HTR-8/SVneo (cell line): ENCODE measurements at regions not wholly inside any gene's neighbourhood (a gene's known extent, or its start where the extent isn't known, plus 50 kb on each side); places are given as distances from the start of the nearest gene placed in this dataset.

Experiments
- DNase-seq: peaks from one replicate; pipeline ENCODE4 v3.0.0; 2011; ENCODE audit warnings: low spot score, mixed read lengths; ENCODE audit not compliant: insufficient read length
- FAIRE-seq: peaks from 2 replicates; lab custom pipeline; 2011; peaks lifted over from hg19 to GRCh38; lab: Jason Lieb, UNC

DNA sequence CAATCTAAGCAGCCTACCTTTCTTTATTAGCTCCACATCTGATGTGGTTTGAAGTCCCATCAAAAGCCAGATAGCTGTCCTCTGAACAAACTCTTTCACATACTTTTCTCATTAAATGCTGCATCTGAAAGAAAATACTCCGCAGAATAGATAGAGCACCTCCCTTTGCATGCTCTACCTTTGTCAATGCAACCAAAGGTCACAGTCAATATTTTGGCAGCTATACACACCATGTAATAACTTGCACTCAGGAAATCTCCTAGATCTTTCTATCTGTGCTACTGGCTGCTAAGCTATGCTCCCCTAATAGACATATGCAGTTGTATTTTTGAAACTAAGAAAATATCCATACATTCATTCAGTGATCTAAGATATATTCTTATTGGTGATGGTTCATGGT lies 204.8 kb upstream of the ARRDC4 start:
- FAIRE-seq (no peak), DNase-seq (no peak)

DNA sequence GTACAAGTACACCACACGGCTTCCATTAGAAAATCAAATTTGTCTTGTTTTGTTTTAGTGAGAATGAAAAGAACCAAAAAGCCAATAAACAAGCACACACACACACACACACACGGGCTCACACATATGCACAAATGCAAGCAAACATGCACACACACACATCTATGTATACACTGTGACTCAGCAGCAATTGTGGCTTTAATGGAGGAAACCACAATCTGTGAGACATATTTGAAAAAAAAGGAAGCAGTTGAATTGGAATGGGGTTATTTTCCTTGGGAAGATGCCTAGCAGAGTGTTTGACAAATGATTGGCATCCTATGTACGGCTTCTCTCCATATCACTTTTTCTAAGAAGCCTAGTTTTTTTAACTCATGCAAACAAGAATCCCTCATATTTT lies 201.1 kb upstream of the ARRDC4 start:
- FAIRE-seq (no peak), DNase-seq (no peak)

DNA sequence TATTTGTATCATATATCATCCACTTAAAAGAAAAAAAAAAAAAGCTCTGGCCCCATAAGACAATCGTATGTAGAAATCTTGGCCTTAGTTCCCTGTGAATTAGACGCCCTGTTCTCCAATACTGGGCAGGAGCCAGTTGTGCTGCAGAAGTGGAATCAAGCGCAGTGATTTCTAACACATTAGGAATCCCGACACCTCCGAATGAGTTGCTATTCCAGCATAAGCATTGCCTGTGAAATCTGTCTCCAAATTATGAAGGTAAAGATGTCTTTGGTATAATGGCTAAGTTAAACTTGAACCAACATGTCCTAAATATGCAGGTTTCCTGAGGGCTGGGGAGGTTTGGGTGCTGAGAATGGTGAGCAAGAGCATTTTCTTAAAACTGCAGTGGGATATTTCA lies 199.4 kb upstream of the ARRDC4 start:
- FAIRE-seq (no peak), DNase-seq (no peak)

GRCh38 chr15:97783240-97783639 lies 177.3 kb upstream of the ARRDC4 start:
- FAIRE-seq (no peak), DNase-seq (no peak)

DNA sequence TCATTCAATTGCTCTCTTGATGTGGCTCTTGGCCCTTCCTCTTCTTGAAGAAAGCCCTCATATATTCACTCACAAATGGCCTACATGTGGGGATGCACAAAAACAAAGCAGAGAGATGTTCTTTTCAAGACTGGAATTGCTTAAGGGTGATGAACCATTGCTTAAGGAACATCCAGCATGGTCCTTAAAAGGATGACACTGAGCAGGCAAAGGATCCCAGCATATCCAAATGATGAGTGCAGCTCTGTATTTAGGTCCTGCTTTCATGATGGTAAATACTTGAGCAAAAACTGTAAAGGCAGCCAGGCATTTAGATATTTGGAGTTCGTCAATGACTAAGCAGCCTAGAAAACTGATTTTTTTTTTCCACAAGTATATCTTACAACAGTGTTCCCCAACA lies 173.8 kb upstream of the ARRDC4 start:
- DNase-seq (no peak), FAIRE-seq (no peak)

DNA sequence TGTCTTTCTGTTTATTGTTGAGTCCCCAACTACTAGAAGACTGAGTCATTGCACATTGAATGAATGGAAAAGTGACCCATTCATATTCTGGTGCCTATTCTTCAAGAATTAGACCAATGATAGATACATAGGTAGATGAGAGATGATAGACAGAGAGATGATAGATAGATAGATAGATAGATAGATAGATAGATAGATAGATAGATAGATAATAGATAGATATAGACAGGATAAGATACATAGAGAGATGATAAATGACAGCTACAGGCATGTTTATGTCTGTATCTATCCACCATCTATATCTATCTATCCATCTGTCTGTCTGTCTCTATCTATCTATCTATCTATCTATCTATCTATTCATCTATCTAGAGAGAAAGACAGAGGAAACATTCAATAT lies 170.3 kb upstream of the ARRDC4 start:
- FAIRE-seq (no peak), DNase-seq (no peak)

DNA sequence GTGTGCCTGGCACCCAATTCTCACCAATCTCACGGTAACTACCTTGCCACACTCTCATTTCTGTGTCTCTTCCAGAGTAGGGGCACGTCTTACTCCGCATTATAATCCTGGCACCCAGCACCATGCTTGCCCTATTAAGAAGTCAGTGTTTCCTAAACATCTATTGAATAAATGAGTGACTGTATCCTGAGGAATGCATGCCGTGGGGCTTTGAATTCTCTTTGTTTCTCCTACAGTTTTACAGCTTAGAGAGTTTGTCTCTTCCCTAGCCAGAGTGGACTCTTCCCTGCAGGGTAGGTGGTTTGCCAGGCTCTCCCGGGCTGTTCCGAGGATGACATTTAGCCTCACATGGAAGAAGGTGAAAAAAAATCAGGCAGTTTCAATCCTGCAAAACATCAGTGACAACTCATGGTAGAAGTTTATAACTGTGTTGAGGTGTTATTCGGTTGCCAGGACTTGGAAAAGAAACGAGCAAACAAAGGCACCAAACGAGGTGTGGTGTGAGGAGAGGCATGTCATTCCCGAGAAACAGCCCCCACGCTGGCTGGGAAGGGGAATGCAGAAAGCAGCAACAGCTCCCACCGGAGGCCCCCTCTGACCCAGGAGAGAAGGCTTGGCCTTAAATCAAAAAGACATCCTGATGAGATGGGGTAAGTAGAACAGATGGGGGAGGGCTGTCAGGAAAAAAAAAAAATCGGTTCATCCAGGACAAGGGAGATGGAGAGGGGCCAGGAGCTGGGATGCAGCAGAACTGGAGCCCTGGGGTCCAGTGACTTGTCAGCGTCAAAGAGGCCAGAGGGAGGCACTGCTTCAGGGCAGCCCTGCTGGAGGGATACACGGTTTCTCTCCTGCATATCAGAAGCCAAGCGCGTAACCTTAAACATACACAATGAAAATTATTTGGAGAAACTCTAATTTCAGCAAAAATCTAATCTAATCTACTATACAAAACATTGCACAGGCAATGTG lies 168.4 kb upstream of the ARRDC4 start:
- DNase-seq = no peak
- FAIRE-seq = no peak

DNA sequence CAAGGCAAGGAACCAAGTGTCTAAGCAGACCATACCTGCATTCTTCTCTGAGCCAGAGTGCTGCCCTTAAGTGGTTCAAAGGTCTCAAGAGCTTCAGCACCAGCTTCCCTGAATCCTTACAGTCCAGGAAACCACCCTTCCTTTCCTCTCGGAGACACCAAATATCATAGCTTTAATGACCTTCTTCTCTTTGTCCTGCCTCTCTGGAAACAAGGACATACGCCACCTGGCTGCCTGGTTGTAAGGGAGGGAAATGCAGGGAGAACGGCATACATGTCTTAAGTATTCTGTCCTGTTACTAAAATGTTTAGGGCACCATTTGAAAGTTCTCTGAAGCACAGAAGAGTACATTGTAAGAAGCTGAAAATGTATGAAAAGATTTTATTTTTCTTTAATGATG lies 155.6 kb upstream of the ARRDC4 start:
- DNase-seq (no peak), FAIRE-seq (no peak)

GRCh38 chr15:97806766-97807165 lies 153.7 kb upstream of the ARRDC4 start:
- FAIRE-seq = no peak
- no peak for DNase-seq

GRCh38 chr15:97815835-97816234 lies 144.7 kb upstream of the ARRDC4 start:
- no peak for FAIRE-seq

GRCh38 chr15:97817276-97817890 lies 143.1 kb upstream of the ARRDC4 start:
- DNase-seq (no peak), FAIRE-seq (no peak)

More at GRCh38 chr15:97815835-97816234, 144.7 kb upstream of the ARRDC4 start:
- DNase-seq = no peak

DNA sequence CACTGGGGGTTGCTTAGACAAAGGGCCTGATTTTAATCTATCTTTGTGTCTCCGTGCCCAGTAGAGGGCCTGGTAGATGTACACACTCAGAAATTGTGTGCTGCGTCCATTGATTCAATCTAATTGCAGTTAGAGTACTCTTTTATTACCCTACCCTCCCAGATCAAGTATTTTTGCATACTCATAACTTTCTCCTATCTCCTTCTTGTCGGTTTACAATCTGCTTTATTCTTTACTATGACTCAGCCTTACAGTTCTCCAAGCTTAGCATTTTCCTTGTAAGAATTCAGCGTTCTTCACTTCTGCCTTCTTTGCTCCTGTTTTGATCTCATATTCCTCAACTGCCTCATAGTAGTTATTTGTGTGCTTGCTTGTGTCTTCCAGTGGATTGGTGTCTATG lies 124.5 kb upstream of the ARRDC4 start:
- no peak for FAIRE-seq
- no peak for DNase-seq

DNA sequence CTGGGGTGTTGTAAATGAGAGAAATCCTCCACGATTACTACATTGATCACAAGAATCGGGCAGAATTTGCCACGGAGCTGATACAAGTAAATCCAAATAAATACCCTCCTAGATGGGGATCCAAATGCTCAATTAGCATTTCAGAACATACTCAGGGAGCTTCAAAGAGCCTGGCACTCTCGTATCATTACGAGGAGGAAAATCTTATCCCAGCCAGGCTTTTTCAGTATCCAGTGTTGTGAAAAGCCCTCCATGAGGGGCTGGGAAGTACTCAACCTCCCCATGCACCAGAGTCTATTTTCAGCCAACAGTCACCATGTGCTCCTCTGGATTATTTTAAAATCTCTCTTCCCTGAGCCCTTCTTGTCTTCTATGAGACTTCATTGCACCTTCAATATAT lies 122.6 kb upstream of the ARRDC4 start:
- DNase-seq (no peak), FAIRE-seq (no peak)

DNA sequence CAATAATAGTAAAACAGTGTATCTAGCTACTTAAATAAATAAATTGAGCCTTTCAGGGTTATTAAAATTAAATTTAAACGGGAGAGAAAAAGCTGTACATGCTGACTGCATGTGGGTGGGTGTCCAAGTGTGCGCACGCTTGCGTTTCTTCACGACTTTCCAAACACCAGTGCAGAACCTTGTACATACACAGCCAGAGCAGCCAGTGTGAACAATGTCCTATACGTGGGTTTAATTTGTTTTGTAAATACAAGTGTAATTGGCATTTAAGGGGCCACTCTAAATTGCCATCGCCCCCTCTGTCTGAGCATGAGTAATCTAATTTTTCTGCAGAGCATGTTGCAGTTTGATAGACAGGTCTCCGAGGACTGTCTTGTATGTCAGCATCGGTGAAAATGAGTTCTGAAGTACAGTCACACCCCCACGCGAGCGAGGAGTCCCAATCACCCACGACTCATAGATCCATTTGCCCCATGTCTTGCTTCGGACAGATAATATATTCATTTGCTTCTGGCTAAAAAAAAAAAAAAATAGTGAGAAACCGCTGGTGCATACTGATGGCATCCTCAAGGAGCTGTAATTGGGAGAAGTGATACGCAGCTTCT lies 121.8 kb upstream of the ARRDC4 start:
- DNase-seq = no peak
- no peak for FAIRE-seq

- FAIRE-seq = no peak
These were observed 120.0 kb upstream of the ARRDC4 start for GRCh38 chr15:97840501-97840900.

GRCh38 chr15:97841558-97841957 lies 118.9 kb upstream of the ARRDC4 start:
- FAIRE-seq = no peak
- DNase-seq = no peak

More at GRCh38 chr15:97840501-97840900, 120.0 kb upstream of the ARRDC4 start:
- no peak for DNase-seq

DNA sequence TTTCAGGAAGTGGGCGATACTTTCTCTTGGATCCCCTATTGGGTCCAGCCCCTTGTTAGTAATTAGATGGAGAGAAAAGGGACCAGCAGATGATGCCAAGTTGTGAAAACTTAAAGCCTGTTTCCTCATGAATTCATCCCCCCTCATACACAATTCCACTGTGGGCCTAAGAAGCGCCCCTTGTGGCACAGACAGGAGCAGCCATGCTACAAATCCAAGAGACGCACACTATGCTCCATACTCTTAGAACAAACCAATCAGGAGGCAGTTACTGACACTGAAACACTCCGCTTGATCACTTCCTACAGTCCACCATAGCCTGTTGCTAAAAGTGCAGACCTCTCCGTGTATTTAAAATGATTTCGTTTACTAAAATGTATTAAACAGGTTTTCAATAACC lies 111.3 kb upstream of the ARRDC4 start:
- DNase-seq (no peak), FAIRE-seq (no peak)

DNA sequence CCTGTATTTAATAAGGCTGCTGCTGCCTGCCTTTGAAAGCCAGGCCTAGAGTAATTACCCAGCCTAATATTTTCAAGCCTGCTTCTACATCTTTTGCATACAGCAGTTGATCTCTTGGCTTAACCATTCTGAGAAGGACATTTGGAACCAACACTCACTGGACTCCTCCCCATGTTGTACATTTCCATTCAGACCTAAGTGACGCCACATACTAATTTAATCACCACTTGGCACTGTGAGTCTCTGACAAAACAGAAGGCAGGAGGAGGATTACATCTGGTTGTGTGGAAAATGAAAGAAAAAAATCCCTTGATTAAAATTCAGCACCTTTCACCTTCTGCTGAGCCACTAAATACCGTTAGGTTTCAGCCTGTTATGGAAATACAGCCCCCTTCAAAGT lies 102.2 kb upstream of the ARRDC4 start:
- no peak for DNase-seq
- FAIRE-seq = no peak

DNA sequence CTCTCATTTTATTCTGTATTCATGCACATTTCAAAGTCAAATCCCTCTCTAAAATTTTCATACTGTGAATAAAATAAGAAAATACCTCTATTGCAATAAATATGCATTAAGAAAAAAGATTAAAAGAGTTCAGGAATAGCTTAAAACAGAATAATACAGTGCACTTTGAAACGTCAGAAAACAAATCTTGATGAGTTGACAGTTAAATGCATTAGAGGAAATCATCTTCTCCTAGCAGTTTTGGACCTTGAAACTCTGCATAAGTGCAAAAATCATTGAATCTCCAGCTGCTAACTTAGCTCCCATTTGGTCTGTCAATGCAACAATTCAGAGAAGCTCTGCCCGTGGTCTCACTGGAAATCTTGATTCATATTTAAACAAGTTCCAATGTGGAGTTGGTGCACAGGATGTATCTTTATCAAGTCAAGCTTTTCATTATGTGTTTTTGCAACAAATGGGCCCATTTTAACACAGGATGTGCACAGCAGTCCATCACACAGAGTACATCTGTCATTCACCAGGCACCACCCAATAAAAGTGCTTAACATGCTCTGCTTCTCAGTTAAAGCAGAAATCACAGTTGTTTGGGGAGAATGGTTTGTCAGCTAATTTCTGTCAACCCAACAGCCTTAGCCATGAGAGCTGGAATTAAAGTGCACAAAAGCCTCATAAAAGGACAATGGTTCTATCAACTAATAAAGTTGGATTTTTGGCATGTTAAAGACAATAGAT lies 98.8 kb upstream of the ARRDC4 start:
- DNase-seq (no peak), FAIRE-seq (no peak)

DNA sequence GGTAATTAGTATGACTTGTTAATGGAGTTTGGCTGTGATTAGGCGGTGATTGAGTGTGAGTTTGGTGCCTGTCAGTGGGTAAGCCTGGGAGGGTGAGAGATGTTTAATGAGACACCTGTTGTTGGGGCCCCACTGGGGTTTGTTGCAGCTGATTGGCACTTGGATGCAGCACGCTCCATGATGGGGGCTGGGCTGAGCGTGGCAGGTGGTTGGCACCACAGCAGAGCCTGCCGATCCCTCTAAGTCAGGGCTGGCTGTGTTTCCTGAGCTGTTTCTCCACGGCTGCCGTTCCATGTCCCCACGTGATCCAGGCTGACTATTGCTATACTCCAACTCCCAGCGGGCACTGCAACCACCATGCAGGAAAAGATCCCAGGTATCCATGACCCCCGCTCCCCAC lies 93.5 kb upstream of the ARRDC4 start:
- FAIRE-seq (no peak), DNase-seq (no peak)

- FAIRE-seq = no peak
- no peak for DNase-seq
These were observed 92.6 kb upstream of the ARRDC4 start for GRCh38 chr15:97867870-97868269.
